Fibroblast of lung (primary cell): ENCODE measurements at regions not wholly inside any gene's neighbourhood (a gene's known extent, or its start where the extent isn't known, plus 50 kb on each side); places are given as distances from the start of the nearest gene placed in this dataset.

Experiments used
- DNase-seq, 2 donors: peaks; one replicate each; pipeline versions ENCODE4 v3.0.0 to v3.0.0-alpha.2; 2010; ENCODE audit warnings: low read depth in 2 of 2
- H2AFZ ChIP-seq: 2 replicates; pipeline ENCODE4 v1.5.1; 2012; ENCODE audit warnings: low read length, control low read depth, inconsistent platforms
- H3K27ac ChIP-seq: 2 replicates; pipeline ENCODE4 v1.5.1; 2011; ENCODE audit warnings: low read length, control low read depth; ENCODE audit not compliant: insufficient read depth
- H3K27me3 ChIP-seq: 2 replicates; pipeline ENCODE4 v1.5.1; 2011; ENCODE audit warnings: mild to moderate bottlenecking, low read length; ENCODE audit not compliant: control insufficient read depth, insufficient read depth
- H3K36me3 ChIP-seq: 2 replicates; pipeline ENCODE4 v1.5.1; 2011; ENCODE audit warnings: low read length; ENCODE audit not compliant: control insufficient read depth, insufficient read depth
- H3K4me1 ChIP-seq: 2 replicates; pipeline ENCODE4 v1.5.1; 2011; ENCODE audit warnings: low read length; ENCODE audit not compliant: control insufficient read depth, insufficient read depth; ENCODE audit errors: extremely low read depth
- H3K4me2 ChIP-seq: 2 replicates; pipeline ENCODE4 v1.5.1; 2011; ENCODE audit warnings: low read length, control low read depth; ENCODE audit not compliant: insufficient read depth; ENCODE audit errors: extremely low read depth
- H3K4me3 ChIP-seq, 4 experiments: fragments of 200-600 bp in 1 of 4; sonication (generic) in 1 of 4; replicated peaks in 1 of 4; 2 replicates each; pipeline ENCODE4 v1.5.1; 2011 to 2016; ENCODE audit warnings: low read length in 4 of 4, low read depth in 3 of 4, mild to moderate bottlenecking in 3 of 4, control low read depth in 2 of 4, inconsistent platforms in 1 of 4, mixed read lengths in 1 of 4; ENCODE audit not compliant: insufficient read depth in 1 of 4; ENCODE audit errors: control extremely low read depth in 1 of 4
- H3K79me2 ChIP-seq: 2 replicates; pipeline ENCODE4 v1.5.1; 2012; ENCODE audit warnings: mild to moderate bottlenecking, low read length, inconsistent platforms; ENCODE audit not compliant: control insufficient read depth, insufficient read depth
- H3K9ac ChIP-seq: 2 replicates; pipeline ENCODE4 v1.5.1; 2011; ENCODE audit warnings: mild to moderate bottlenecking, low read length, control low read depth; ENCODE audit not compliant: insufficient read depth
- H3K9me3 ChIP-seq: 2 replicates; pipeline ENCODE4 v1.5.1; 2012; ENCODE audit warnings: low read depth, low read length; ENCODE audit not compliant: control insufficient read depth, insufficient read depth
- H4K20me1 ChIP-seq: 2 replicates; pipeline ENCODE4 v1.5.1; 2011; ENCODE audit warnings: low read length; ENCODE audit not compliant: control insufficient read depth, insufficient read depth; ENCODE audit errors: extremely low read depth
- EZH2 ChIP-seq: IDR thresholded peaks from 2 replicates; pipeline ENCODE4 v1.5.1; 2012; ENCODE audit warnings: low read length, control low read depth, mild to moderate bottlenecking; ENCODE audit errors: missing control alignments
- TF ChIP-seq, protein P1 (sequence below), 2 donors: IDR thresholded peaks in 1 of 2; conservative IDR thresholded peaks in 1 of 2; 1 replicate in 1 of 2; 2 replicates in 1 of 2; pipeline ENCODE4 v1.5.1; 2011 to 2012; ENCODE audit warnings: low read length in 2 of 2, control low read depth in 1 of 2, inconsistent platforms in 1 of 2, low read depth in 1 of 2, mild to moderate bottlenecking in 1 of 2

DNA sequence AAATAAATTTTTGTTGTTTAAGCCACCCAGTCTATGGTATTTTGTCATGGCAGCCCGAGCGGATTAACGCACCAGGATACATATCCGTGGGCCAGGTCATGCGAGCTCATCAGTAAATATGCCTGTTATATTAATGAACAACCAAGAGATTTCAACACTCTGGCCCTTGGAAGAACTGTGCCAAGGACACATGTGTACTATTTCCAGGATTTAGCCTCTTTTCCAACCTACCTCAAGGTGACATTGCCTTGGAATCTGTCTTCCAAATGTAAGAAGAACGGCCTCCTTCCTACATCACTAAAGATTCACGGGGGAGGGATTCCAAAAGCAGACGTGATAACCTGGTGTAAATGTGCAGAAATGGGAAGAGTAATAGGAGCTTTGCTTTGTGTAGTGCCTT, 72.8 kb upstream of the DYNLRB2 start:
- Histone ChIP-seq H3K27me3 (no peaks in the 10 kb centered on the region), H3K4me3 (no peak overlapping the region), H3K9ac (no peak overlapping the region), H3K4me2 (no peak overlapping the region), H3K79me2 (no peaks in the 10 kb centered on the region), H4K20me1 (no peaks in the 10 kb centered on the region), H2AFZ (no peak overlapping the region), H3K4me1 (no peaks in the 10 kb centered on the region), H3K27ac (no peak overlapping the region), H3K9me3 (no peaks in the 10 kb centered on the region), H3K36me3 (no peaks in the 10 kb centered on the region)
- TF ChIP-seq EZH2 = no peak
- TF ChIP-seq, protein P1, sequence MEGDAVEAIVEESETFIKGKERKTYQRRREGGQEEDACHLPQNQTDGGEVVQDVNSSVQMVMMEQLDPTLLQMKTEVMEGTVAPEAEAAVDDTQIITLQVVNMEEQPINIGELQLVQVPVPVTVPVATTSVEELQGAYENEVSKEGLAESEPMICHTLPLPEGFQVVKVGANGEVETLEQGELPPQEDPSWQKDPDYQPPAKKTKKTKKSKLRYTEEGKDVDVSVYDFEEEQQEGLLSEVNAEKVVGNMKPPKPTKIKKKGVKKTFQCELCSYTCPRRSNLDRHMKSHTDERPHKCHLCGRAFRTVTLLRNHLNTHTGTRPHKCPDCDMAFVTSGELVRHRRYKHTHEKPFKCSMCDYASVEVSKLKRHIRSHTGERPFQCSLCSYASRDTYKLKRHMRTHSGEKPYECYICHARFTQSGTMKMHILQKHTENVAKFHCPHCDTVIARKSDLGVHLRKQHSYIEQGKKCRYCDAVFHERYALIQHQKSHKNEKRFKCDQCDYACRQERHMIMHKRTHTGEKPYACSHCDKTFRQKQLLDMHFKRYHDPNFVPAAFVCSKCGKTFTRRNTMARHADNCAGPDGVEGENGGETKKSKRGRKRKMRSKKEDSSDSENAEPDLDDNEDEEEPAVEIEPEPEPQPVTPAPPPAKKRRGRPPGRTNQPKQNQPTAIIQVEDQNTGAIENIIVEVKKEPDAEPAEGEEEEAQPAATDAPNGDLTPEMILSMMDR (conservative IDR thresholded peaks at IDR 0.05 in 1 of 2, IDR thresholded peaks at IDR 0.05 in 1 of 2; ENCODE audit: low read depth in 1 of 2, low read length in 2 of 2) = no peak
- DNase-seq = no peak

DNA sequence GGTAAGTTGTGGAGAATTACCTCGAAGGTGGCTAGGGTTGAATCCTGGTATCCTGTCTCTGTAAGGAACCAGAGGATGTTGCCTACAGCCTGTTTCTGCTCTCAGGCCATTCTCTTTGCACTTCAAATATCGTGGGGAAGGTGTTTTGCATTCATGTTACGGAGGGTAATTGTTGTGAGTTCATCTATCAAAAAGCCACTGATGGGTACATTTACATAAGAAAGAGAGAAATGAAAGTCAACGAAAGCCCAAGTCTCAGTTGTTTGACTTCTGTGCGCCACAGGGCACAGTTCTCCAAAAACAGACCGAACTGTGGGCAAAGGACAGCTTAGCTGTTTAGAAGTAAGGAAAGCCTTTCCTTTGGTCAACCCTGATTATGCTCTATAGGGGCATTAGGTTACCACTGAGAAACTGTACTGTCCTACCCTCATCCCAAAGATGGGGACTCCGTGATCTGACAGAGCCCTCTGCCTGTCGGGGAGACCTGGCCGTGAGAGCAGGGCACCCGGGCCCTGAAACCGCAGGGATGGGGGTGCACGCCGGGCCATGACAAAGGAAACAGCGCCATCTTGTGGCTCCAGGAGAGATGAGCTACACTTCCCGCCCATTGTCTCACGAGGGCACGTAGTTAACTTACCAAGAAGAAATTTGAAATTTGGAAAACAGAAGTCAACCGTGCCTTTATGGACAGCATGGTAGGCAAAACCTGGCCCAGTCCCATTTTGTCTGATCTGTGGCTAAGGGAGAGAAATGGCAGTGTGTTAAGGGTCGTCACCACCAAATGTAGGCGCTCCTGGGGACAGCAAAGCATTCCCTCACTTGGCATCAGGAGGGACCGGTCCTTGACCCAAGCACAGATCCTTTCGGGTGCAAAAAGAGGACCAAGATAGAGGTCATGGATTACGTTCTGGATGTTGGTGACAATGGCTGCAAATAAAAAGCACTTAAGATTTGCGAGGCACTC, 74.5 kb upstream of the DYNLRB2 start:
- Histone ChIP-seq H3K4me3 (no peak overlapping the region), H3K79me2 (no peaks in the 10 kb centered on the region), H3K4me2 (no peak overlapping the region), H3K27me3 (no peaks in the 10 kb centered on the region), H3K9ac (no peak overlapping the region), H3K36me3 (no peaks in the 10 kb centered on the region), H3K4me1 (no peaks in the 10 kb centered on the region), H3K27ac (no peak overlapping the region), H3K9me3 (no peaks in the 10 kb centered on the region), H2AFZ (no peak overlapping the region), H4K20me1 (no peaks in the 10 kb centered on the region)
- no peak for TF ChIP-seq EZH2
- TF ChIP-seq, protein P1 (conservative IDR thresholded peaks at IDR 0.05 in 1 of 2, IDR thresholded peaks at IDR 0.05 in 1 of 2; ENCODE audit: low read depth in 1 of 2, low read length in 2 of 2) = peak; percentile 77 to 80
- peak; percentile 47 to 57 for DNase-seq

DNA sequence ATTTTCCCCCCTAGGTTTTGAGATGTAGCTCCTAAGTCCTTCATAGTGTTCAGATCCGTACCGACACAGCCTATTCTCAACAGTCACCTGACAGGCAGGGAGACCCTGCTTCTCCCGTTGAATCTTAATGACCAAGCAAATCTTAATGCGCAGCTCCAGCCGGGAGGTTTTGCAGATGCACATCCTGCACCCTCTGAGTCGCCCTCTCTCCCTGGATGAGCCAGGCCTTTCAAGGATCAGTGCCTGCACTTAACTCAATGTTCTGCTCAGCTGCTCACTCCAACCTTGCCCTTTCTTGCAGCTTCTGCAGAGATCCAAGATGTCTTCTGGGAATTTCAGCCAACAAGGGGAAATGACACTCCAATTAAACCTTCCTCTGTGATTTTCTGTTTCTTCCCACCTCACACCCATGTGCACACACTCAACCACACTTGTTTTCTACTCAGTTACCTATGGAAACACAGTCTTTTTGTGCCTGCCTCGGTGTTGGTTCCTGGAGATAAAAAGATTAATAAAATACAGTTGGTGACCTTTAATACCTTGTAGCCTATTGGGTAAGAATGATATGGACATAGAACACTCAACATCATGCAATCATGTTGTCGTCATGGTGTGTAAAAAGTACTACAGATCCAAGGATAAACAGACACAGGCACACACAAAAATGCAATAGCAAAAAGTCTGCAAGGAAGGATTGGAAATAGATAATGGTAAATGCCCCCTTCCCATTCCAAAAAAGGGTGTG, 76.9 kb upstream of the DYNLRB2 start:
- TF ChIP-seq, protein P1 (conservative IDR thresholded peaks at IDR 0.05 in 1 of 2, IDR thresholded peaks at IDR 0.05 in 1 of 2; ENCODE audit: low read depth in 1 of 2, low read length in 2 of 2) = no peak
- no peak for TF ChIP-seq EZH2
- Histone ChIP-seq H3K79me2 (no peaks in the 10 kb centered on the region), H3K9me3 (no peaks in the 10 kb centered on the region), H3K4me3 (no peak overlapping the region), H3K9ac (no peak overlapping the region), H3K27ac (no peak overlapping the region), H3K27me3 (no peaks in the 10 kb centered on the region), H3K4me2 (no peak overlapping the region), H3K4me1 (no peaks in the 10 kb centered on the region), H3K36me3 (no peaks in the 10 kb centered on the region), H2AFZ (no peak overlapping the region), H4K20me1 (no peaks in the 10 kb centered on the region)
- no peak for DNase-seq
